ENCODE measurements at regions not wholly inside any gene's neighbourhood (a gene's known extent, or its start where the extent isn't known, plus 50 kb on each side); places are given as distances from the start of the nearest gene placed in this dataset.

DNA sequence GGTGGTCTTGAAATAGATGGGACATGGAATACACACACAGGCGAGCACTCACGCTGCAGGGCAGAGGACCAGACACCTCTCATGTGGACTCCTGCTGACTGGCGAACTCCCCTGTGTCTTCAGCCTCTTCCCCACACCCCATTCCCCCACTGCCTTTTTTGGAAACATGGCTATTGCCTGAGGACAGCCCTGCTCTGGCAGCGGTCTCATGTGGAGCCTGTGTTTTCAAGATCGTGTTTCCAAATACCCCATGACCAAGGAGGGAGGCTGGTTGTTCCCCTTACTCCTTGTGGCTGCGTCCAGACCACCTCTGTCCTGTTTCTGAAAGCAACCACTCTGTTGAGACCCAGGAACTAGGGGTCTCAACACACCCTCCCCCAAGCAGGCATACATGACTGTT is 119.4 kb downstream of the C1orf94 start:
- intact Hi-C loops (cut with micrococcal nuclease; ENCODE audit: unreplicated experiment): no loop called here
- Histone ChIP-seq H3K9me3 (ENCODE audit: control insufficient read depth, insufficient read depth, low read depth, low read length) (no peaks in the 10 kb centered on the region), H3K4me1 (ENCODE audit: control insufficient read depth, insufficient read depth, low read length) (no peaks in the 10 kb centered on the region), H3K27ac (ENCODE audit: low read length) (no peak overlapping the region), H3K36me3 (ENCODE audit: control insufficient read depth, insufficient read depth, low read length) (no peaks in the 10 kb centered on the region), H3K27me3 (ENCODE audit: control insufficient read depth, insufficient read depth, low read length) (no peaks in the 10 kb centered on the region), H3K4me3 (ENCODE audit: low read depth in 2 of 2, low read length in 2 of 2) (no peak overlapping the region)
- ChIA-PET POLR2A (no interaction called here), CTCF (no interaction called here)
- ATAC-seq (no peak), DNase-seq (ENCODE audit: low read depth, low spot score) (no peak)
- no TSS peak for BruUV-seq (replicated peaks)
- TF ChIP-seq SIN3A (IDR thresholded peaks at IDR 0.05; ENCODE audit: borderline replicate concordance, insufficient read depth, low read depth, low read length): no peak
- TF ChIP-seq, protein P1, sequence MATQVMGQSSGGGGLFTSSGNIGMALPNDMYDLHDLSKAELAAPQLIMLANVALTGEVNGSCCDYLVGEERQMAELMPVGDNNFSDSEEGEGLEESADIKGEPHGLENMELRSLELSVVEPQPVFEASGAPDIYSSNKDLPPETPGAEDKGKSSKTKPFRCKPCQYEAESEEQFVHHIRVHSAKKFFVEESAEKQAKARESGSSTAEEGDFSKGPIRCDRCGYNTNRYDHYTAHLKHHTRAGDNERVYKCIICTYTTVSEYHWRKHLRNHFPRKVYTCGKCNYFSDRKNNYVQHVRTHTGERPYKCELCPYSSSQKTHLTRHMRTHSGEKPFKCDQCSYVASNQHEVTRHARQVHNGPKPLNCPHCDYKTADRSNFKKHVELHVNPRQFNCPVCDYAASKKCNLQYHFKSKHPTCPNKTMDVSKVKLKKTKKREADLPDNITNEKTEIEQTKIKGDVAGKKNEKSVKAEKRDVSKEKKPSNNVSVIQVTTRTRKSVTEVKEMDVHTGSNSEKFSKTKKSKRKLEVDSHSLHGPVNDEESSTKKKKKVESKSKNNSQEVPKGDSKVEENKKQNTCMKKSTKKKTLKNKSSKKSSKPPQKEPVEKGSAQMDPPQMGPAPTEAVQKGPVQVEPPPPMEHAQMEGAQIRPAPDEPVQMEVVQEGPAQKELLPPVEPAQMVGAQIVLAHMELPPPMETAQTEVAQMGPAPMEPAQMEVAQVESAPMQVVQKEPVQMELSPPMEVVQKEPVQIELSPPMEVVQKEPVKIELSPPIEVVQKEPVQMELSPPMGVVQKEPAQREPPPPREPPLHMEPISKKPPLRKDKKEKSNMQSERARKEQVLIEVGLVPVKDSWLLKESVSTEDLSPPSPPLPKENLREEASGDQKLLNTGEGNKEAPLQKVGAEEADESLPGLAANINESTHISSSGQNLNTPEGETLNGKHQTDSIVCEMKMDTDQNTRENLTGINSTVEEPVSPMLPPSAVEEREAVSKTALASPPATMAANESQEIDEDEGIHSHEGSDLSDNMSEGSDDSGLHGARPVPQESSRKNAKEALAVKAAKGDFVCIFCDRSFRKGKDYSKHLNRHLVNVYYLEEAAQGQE (IDR thresholded peaks at IDR 0.05; ENCODE audit: insufficient read depth in 1 of 2, low read depth in 2 of 2, low read length in 1 of 2): no peak
- TF ChIP-seq POLR2AphosphoS5 (IDR thresholded peaks at IDR 0.05; ENCODE audit: low read depth, low read length): no peak
- TF ChIP-seq, protein P2, sequence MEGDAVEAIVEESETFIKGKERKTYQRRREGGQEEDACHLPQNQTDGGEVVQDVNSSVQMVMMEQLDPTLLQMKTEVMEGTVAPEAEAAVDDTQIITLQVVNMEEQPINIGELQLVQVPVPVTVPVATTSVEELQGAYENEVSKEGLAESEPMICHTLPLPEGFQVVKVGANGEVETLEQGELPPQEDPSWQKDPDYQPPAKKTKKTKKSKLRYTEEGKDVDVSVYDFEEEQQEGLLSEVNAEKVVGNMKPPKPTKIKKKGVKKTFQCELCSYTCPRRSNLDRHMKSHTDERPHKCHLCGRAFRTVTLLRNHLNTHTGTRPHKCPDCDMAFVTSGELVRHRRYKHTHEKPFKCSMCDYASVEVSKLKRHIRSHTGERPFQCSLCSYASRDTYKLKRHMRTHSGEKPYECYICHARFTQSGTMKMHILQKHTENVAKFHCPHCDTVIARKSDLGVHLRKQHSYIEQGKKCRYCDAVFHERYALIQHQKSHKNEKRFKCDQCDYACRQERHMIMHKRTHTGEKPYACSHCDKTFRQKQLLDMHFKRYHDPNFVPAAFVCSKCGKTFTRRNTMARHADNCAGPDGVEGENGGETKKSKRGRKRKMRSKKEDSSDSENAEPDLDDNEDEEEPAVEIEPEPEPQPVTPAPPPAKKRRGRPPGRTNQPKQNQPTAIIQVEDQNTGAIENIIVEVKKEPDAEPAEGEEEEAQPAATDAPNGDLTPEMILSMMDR (IDR thresholded peaks at IDR 0.05): no peak
- TF ChIP-seq TCF7L2 (IDR thresholded peaks at IDR 0.05; ENCODE audit: low read depth, low read length): no peak
- in situ Hi-C loops (cut with HindIII; ENCODE audit: low pct_unique_long_range_greater_than_20kb, low sequenced_read_pairs): no loop called here

DNA sequence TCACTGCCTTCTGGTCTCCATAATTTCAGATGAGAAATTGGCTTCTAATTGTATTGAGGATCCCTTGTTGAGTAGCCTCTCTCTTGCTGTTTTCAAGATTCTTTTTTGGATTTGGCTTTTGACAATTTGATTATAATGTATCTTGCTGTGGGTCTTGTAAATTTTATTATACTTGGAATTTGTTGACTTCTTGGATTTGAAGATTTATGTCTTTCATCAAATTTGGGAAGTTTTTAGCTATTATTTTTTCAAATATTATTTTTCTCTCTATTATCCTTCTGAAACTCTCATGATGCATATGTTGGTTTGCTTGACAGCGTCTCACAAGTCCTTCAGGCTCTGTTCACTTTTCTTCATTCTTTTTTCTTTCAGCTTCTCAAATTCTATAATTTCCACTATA is 126.1 kb downstream of the C1orf94 start:
- DNase-seq (ENCODE audit: low read depth, low spot score): no peak
- Histone ChIP-seq H3K27ac (ENCODE audit: low read length) (no peak overlapping the region), H3K27me3 (ENCODE audit: control insufficient read depth, insufficient read depth, low read length) (no peaks in the 10 kb centered on the region), H3K4me3 (ENCODE audit: low read depth in 2 of 2, low read length in 2 of 2) (no peak overlapping the region), H3K4me1 (ENCODE audit: control insufficient read depth, insufficient read depth, low read length) (no peaks in the 10 kb centered on the region), H3K9me3 (ENCODE audit: control insufficient read depth, insufficient read depth, low read depth, low read length) (peaks cover 11% of the 10 kb centered on the region), H3K36me3 (ENCODE audit: control insufficient read depth, insufficient read depth, low read length) (no peaks in the 10 kb centered on the region)
- BruUV-seq (replicated peaks): no TSS peak
- in situ Hi-C loops (cut with HindIII; ENCODE audit: low pct_unique_long_range_greater_than_20kb, low sequenced_read_pairs) (no loop called here), intact Hi-C loops (cut with micrococcal nuclease; ENCODE audit: unreplicated experiment) (no loop called here)
- POLR2A ChIA-PET: no interaction called here
- ATAC-seq: no peak
- TF ChIP-seq POLR2AphosphoS5 (IDR thresholded peaks at IDR 0.05; ENCODE audit: low read depth, low read length) (no peak), SIN3A (IDR thresholded peaks at IDR 0.05; ENCODE audit: borderline replicate concordance, insufficient read depth, low read depth, low read length) (no peak), TCF7L2 (IDR thresholded peaks at IDR 0.05; ENCODE audit: low read depth, low read length) (no peak)
- TF ChIP-seq, protein P2 (IDR thresholded peaks at IDR 0.05): no peak
- TF ChIP-seq, protein P1 (IDR thresholded peaks at IDR 0.05; ENCODE audit: insufficient read depth in 1 of 2, low read depth in 2 of 2, low read length in 1 of 2): no peak
- CTCF ChIA-PET: no interaction called here

Measured in Panc1 (cell line).